ENCODE measurements at regions not wholly inside any gene's neighbourhood (a gene's known extent, or its start where the extent isn't known, plus 50 kb on each side); places are given as distances from the start of the nearest gene placed in this dataset.

GRCh38 chr7:145860809-145861208, 255.8 kb upstream of the CNTNAP2 start:
- TF ChIP-seq, protein P1, sequence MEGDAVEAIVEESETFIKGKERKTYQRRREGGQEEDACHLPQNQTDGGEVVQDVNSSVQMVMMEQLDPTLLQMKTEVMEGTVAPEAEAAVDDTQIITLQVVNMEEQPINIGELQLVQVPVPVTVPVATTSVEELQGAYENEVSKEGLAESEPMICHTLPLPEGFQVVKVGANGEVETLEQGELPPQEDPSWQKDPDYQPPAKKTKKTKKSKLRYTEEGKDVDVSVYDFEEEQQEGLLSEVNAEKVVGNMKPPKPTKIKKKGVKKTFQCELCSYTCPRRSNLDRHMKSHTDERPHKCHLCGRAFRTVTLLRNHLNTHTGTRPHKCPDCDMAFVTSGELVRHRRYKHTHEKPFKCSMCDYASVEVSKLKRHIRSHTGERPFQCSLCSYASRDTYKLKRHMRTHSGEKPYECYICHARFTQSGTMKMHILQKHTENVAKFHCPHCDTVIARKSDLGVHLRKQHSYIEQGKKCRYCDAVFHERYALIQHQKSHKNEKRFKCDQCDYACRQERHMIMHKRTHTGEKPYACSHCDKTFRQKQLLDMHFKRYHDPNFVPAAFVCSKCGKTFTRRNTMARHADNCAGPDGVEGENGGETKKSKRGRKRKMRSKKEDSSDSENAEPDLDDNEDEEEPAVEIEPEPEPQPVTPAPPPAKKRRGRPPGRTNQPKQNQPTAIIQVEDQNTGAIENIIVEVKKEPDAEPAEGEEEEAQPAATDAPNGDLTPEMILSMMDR (IDR thresholded peaks at IDR 0.05; ENCODE audit: insufficient read depth, low read length, poor library complexity, severe bottlenecking): no peak
- no peak for DNase-seq (ENCODE audit: low read depth)
- H3K36me3 ChIP-seq (ENCODE audit: control insufficient read depth, insufficient read depth, low read length): no peaks in the 10 kb centered on the region
- H3K4me3 ChIP-seq (ENCODE audit: low read depth, low read length): no peak overlapping the region
- H3K27me3 ChIP-seq (ENCODE audit: control insufficient read depth, insufficient read depth, low read length): no peaks in the 10 kb centered on the region

DNA sequence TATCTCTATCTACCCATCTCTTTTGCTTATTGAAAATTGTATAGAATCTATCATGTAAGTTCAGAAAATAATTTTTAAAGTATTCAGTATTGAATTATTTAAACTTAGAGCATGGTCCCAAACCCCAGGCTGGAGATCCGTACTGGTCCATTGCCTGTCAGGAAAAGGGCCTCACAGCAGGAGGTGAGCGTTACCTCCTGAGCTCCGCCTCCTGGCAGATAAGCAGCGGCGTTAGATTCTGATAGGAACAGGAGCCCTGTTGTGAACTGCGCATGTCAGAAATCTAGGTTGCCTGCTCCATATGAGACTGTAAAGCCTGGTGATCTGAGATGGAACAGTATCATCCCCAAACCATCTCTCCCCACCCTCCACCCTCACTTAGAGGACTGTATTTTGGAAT, 266.0 kb upstream of the CNTNAP2 start:
- Histone ChIP-seq H3K4me3 (ENCODE audit: low read depth, low read length) (no peak overlapping the region), H3K27me3 (ENCODE audit: control insufficient read depth, insufficient read depth, low read length) (no peaks in the 10 kb centered on the region), H3K36me3 (ENCODE audit: control insufficient read depth, insufficient read depth, low read length) (no peaks in the 10 kb centered on the region)
- TF ChIP-seq, protein P1 (IDR thresholded peaks at IDR 0.05; ENCODE audit: insufficient read depth, low read length, poor library complexity, severe bottlenecking): no peak
- DNase-seq (ENCODE audit: low read depth): no peak

GRCh38 chr7:145848691-145849090, 267.9 kb upstream of the CNTNAP2 start:
- TF ChIP-seq, protein P1 (IDR thresholded peaks at IDR 0.05; ENCODE audit: insufficient read depth, low read length, poor library complexity, severe bottlenecking): peak; percentile 43
- Histone ChIP-seq H3K36me3 (ENCODE audit: control insufficient read depth, insufficient read depth, low read length) (no peaks in the 10 kb centered on the region), H3K27me3 (ENCODE audit: control insufficient read depth, insufficient read depth, low read length) (no peaks in the 10 kb centered on the region), H3K4me3 (ENCODE audit: low read depth, low read length) (no peak overlapping the region)
- DNase-seq (ENCODE audit: low read depth): no peak

GRCh38 chr7:145845345-145845744, 271.3 kb upstream of the CNTNAP2 start:
- TF ChIP-seq, protein P1 (IDR thresholded peaks at IDR 0.05; ENCODE audit: insufficient read depth, low read length, poor library complexity, severe bottlenecking): no peak
- Histone ChIP-seq H3K36me3 (ENCODE audit: control insufficient read depth, insufficient read depth, low read length) (no peaks in the 10 kb centered on the region), H3K4me3 (ENCODE audit: low read depth, low read length) (no peak overlapping the region), H3K27me3 (ENCODE audit: control insufficient read depth, insufficient read depth, low read length) (no peaks in the 10 kb centered on the region)
- no peak for DNase-seq (ENCODE audit: low read depth)

DNA sequence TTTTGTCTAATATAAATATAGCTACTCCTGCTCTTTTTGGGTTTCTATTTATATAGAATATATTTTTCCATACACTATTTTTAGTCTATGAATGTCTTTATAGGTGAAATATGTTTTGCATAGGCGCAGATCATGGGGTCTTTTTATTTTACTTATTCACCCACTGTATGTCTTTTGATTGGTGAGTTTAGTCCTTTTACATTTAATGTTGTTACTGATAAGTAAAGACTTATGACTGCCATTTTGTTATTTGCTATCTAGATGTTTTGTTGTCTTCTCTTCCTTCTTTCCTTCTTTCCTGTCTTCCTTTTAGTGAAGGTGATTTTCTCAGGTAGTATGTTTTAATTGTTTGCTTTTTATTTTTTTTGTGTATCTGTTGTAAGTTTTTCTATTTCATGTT, 276.8 kb upstream of the CNTNAP2 start:
- Histone ChIP-seq H3K4me3 (ENCODE audit: low read depth, low read length) (no peak overlapping the region), H3K27me3 (ENCODE audit: control insufficient read depth, insufficient read depth, low read length) (no peaks in the 10 kb centered on the region), H3K36me3 (ENCODE audit: control insufficient read depth, insufficient read depth, low read length) (no peaks in the 10 kb centered on the region)
- DNase-seq (ENCODE audit: low read depth): no peak
- TF ChIP-seq, protein P1 (IDR thresholded peaks at IDR 0.05; ENCODE audit: insufficient read depth, low read length, poor library complexity, severe bottlenecking): no peak

GRCh38 chr7:145831616-145832206, 284.9 kb upstream of the CNTNAP2 start:
- TF ChIP-seq, protein P1 (IDR thresholded peaks at IDR 0.05; ENCODE audit: insufficient read depth, low read length, poor library complexity, severe bottlenecking): no peak
- Histone ChIP-seq H3K27me3 (ENCODE audit: control insufficient read depth, insufficient read depth, low read length) (no peaks in the 10 kb centered on the region), H3K4me3 (ENCODE audit: low read depth, low read length) (no peak overlapping the region), H3K36me3 (ENCODE audit: control insufficient read depth, insufficient read depth, low read length) (no peaks in the 10 kb centered on the region)
- no peak for DNase-seq (ENCODE audit: low read depth)
